Stimulated activated CD4-positive, alpha-beta T cell treated with anti-CD3 and anti-CD28 coated beads, Interleukin-1b, Interleukin-23, amount 100 ng/mL, for 1 hour (primary cell): ENCODE measurements at regions not wholly inside any gene's neighbourhood (a gene's known extent, or its start where the extent isn't known, plus 50 kb on each side); places are given as distances from the start of the nearest gene placed in this dataset.
"Not testable (repeated sequence)": the region's sequence is repeated elsewhere in the genome, so short reads cannot be mapped to it uniquely, and the experiment has no call there.

Experiments
- DNase-seq, 2 donors: peaks; one replicate each; pipeline ENCODE4 v3.0.0-alpha.2; 2020; ENCODE audit warnings: low read depth in 2 of 2

- no peak for DNase-seq
Observed at GRCh38 chr7:131077735-131078134, 249.9 kb upstream of the MKLN1 start.

- no peak for DNase-seq
Observed at GRCh38 chr7:131080754-131081153, 246.9 kb upstream of the MKLN1 start.

GRCh38 chr7:131081308-131081707, 246.4 kb upstream of the MKLN1 start:
- DNase-seq, result no peak

GRCh38 chr7:131083781-131084180, 243.9 kb upstream of the MKLN1 start:
- no peak for DNase-seq

GRCh38 chr7:131084336-131084735, 243.3 kb upstream of the MKLN1 start:
- DNase-seq, result not testable (repeated sequence)

- DNase-seq, result no peak
Observed at GRCh38 chr7:131087756-131088658, 239.7 kb upstream of the MKLN1 start.

- no peak for DNase-seq
Observed at GRCh38 chr7:131090188-131090587, 237.5 kb upstream of the MKLN1 start.

GRCh38 chr7:131090886-131091692, 236.6 kb upstream of the MKLN1 start:
- DNase-seq, result no peak

- no peak for DNase-seq
Observed at GRCh38 chr7:131094685-131095084, 233.0 kb upstream of the MKLN1 start.

- DNase-seq, result no peak
Observed at GRCh38 chr7:131095346-131095745, 232.3 kb upstream of the MKLN1 start.

- DNase-seq, result no peak
Observed at GRCh38 chr7:131096267-131096927, 231.3 kb upstream of the MKLN1 start.

- DNase-seq, result no peak
Observed at GRCh38 chr7:131097662-131098376, 229.9 kb upstream of the MKLN1 start.

- no peak for DNase-seq
Observed at GRCh38 chr7:131098527-131098926, 229.1 kb upstream of the MKLN1 start.

GRCh38 chr7:131100357-131101054, 227.2 kb upstream of the MKLN1 start:
- DNase-seq, result no peak

GRCh38 chr7:131103997-131104396, 223.7 kb upstream of the MKLN1 start:
- DNase-seq, result no peak

- DNase-seq, result no peak
Observed at GRCh38 chr7:131104596-131105293, 222.9 kb upstream of the MKLN1 start.

- no peak for DNase-seq
Observed at GRCh38 chr7:131105294-131105798, 222.3 kb upstream of the MKLN1 start.

- peak; percentile 48 to 58 for DNase-seq
Observed at GRCh38 chr7:131105799-131106680, 221.6 kb upstream of the MKLN1 start.

GRCh38 chr7:131106681-131107336, 220.9 kb upstream of the MKLN1 start:
- no peak for DNase-seq
